ENCODE measurements at regions not wholly inside any gene's neighbourhood (a gene's known extent, or its start where the extent isn't known, plus 50 kb on each side); places are given as distances from the start of the nearest gene placed in this dataset.

DNA sequence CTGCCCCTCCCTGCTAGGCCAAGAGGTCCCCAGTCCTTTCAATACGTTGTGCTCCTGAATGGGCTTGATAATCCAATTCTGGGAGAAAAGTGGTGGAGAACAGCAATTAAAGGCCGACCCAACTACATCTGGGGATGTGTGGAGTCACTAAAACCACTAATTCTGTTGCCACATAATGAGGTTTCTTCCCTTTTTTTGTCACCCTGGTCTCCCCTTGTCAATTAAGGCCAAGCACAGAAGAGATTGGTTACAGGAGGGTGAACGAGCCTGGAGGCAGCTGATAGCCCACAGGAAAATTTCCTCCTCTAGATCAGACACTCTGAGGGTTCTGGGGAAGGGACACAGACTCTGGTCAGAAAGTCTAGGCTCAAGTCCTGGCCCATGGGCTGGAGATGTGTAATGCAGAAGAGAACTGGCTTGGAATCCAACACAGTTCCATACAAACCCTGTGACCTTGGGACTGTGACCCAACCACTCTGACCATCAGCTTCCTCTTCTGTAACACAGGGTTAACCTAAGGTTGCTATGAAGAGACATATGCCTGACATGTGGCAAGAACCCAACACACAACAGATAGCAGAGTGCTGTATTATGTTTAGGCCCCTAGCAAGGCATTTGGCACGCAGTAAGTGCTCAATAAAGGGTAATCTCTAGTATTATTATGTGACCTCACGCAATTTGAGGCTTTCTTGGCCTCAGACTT, 146.4 kb downstream of the CHST1 start:
- no peak for DNase-seq
- H3K27me3 Mint-ChIP-seq (ENCODE audit: low read depth in 3 of 3), result peaks cover 0 to 3% (median 2%) of the 10 kb centered on the region in 3 donors
- H3K36me3 Mint-ChIP-seq, result no peaks in the 10 kb centered on the region
- no peak overlapping the region for H3K27ac Mint-ChIP-seq
- H3K4me1 Mint-ChIP-seq, result no peaks in the 10 kb centered on the region
- H3K4me3 Mint-ChIP-seq, result no peak overlapping the region
- H3K9me3 Mint-ChIP-seq, result no peaks in the 10 kb centered on the region

- H3K27me3 Mint-ChIP-seq (ENCODE audit: low read depth in 3 of 3), result peaks cover 0 to 3% (median 2%) of the 10 kb centered on the region in 3 donors
- H3K9me3 Mint-ChIP-seq, result no peaks in the 10 kb centered on the region
- H3K4me3 Mint-ChIP-seq, result no peak overlapping the region
- H3K4me1 Mint-ChIP-seq, result no peaks in the 10 kb centered on the region
- H3K27ac Mint-ChIP-seq, result no peak overlapping the region
- no peaks in the 10 kb centered on the region for H3K36me3 Mint-ChIP-seq
- no peak for DNase-seq
Measured at GRCh38 chr11:45518141-45518832, 147.1 kb downstream of the CHST1 start.

DNA sequence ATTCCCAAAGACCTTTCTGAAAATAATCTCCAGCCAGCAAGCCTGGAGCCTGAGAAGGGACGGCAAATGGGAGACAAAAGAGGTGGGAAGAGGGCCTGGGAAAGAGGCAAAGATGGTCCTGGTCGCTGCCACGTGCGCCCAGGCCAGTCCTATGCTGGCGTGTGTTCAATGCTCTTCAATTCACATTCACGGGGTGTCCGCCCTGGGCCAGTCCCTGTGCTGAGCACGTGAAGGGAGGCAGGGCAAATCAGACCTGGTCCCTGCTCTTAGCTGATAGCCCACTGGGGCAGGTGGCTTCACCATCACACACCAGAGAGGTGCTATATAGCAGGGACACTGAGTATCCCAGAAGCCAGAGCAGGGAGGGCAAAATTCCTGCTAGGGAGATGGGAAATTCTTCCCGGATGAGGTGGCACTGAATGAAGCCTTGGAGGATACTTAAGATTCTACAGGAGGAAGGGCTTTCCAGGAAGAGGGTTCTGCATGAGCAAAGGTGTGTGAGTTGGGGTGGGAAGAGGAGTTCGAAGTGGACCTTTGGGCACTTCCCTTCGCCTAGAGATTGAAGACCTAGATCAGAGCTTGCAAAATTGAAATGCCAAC, 148.2 kb downstream of the CHST1 start:
- Mint-ChIP-seq H3K4me1 (no peaks in the 10 kb centered on the region), H3K9me3 (no peaks in the 10 kb centered on the region), H3K36me3 (no peaks in the 10 kb centered on the region), H3K4me3 (no peak overlapping the region), H3K27me3 (ENCODE audit: low read depth in 3 of 3) (peaks cover 0 to 3% (median 2%) of the 10 kb centered on the region in 3 donors), H3K27ac (no peak overlapping the region)
- no peak for DNase-seq

DNA sequence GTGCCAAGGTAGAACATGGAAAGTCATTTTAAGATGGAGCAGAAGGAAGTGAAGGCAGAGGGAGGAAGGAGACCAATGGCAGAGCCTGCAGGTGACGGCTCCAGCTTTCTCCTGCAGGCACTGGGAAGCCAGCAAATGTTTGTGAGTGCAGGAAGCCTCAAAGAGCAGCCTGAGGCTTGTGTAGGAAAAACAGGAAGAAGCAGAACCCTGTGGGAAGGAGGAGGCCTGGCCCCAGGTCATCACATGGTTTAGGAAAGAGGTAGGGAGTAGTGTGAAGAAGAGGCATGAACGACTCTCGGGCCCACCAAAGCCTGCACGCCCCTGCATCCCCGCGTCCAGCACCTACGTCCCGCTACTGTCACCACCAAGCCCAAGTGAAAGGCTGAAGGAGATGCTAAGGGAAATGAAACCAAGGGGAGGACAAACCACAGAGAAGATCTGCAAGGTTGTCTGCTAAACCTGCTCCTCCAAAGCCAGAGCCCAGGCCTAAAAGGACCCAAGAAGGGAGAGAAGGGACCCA, 151.5 kb downstream of the CHST1 start:
- no peak overlapping the region for H3K4me3 Mint-ChIP-seq
- no peaks in the 10 kb centered on the region for H3K4me1 Mint-ChIP-seq
- H3K9me3 Mint-ChIP-seq, result no peaks in the 10 kb centered on the region
- peaks cover 3 to 5% (median 4%) of the 10 kb centered on the region in 3 donors for H3K27me3 Mint-ChIP-seq (ENCODE audit: low read depth in 3 of 3)
- H3K27ac Mint-ChIP-seq, result no peak overlapping the region
- DNase-seq, result no peak
- no peaks in the 10 kb centered on the region for H3K36me3 Mint-ChIP-seq

- no peak for DNase-seq
- no peak overlapping the region for H3K4me3 Mint-ChIP-seq
- peaks cover 3 to 6% (median 4%) of the 10 kb centered on the region in 3 donors for H3K27me3 Mint-ChIP-seq (ENCODE audit: low read depth in 3 of 3)
- no peak overlapping the region for H3K27ac Mint-ChIP-seq
- no peaks in the 10 kb centered on the region for H3K36me3 Mint-ChIP-seq
- H3K4me1 Mint-ChIP-seq, result no peaks in the 10 kb centered on the region
- H3K9me3 Mint-ChIP-seq, result no peaks in the 10 kb centered on the region
Measured at GRCh38 chr11:45512471-45513148, 152.8 kb downstream of the CHST1 start.

DNA sequence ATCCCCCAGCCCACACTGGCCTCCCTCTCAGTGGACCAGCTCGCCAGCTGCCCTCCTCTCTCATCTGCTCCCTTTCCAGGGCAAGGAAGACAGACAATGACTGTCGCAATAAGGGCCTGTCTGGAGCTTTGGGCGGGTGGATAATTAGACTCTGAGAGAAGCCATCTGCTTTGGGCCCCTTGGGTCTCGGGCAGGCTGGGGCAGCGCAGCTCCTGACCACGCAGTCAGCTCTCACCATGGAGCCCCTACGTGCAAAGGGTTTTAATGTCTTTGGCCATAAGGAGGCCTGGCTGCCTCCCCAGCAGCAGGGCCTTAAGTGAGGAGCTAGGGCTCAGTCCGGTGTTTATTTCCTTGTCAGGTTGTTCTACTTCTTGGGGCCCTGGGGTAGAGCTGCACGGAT, 153.9 kb downstream of the CHST1 start:
- DNase-seq, result no peak
- H3K4me3 Mint-ChIP-seq, result no peak overlapping the region
- H3K27ac Mint-ChIP-seq, result no peak overlapping the region
- H3K4me1 Mint-ChIP-seq, result no peaks in the 10 kb centered on the region
- no peaks in the 10 kb centered on the region for H3K36me3 Mint-ChIP-seq
- H3K27me3 Mint-ChIP-seq (ENCODE audit: low read depth in 3 of 3), result peaks cover 3 to 6% (median 4%) of the 10 kb centered on the region in 3 donors
- H3K9me3 Mint-ChIP-seq, result no peaks in the 10 kb centered on the region

DNA sequence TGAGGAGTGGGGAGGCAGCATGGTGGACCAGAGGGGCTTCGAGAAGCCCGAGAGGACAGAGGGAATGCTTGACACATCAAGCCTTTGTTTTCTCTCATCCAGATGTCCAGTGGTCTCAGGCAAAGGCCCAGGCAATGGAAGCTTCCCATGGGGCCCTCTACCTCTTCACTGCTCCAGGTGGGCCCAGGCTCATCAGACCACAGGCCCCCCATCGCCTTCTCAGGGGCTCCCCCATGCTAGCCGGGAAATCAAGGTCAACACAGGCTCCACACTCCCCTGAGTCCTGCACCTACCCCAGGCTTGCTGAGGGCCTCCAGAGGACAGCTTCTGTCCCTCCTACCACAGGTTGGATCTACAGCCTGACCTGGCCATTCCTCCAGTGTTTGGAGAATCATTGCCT, 157.5 kb downstream of the CHST1 start:
- H3K4me3 Mint-ChIP-seq, result no peak overlapping the region
- no peak for DNase-seq
- H3K36me3 Mint-ChIP-seq, result no peaks in the 10 kb centered on the region

GRCh38 chr11:45503311-45503710, 162.1 kb downstream of the CHST1 start:
- Mint-ChIP-seq H3K27me3 (ENCODE audit: low read depth in 3 of 3) (peaks cover 0 to 6% (median 3%) of the 10 kb centered on the region in 3 donors), H3K36me3 (no peaks in the 10 kb centered on the region), H3K4me3 (no peak overlapping the region), H3K27ac (no peak overlapping the region), H3K4me1 (no peaks in the 10 kb centered on the region), H3K9me3 (peaks cover 0 to 2% (median 0%) of the 10 kb centered on the region in 6 donors)
- DNase-seq, result no peak

More for the DNA sequence above, 157.5 kb downstream of the CHST1 start:
- Mint-ChIP-seq H3K9me3 (peaks cover 0 to 2% (median 0%) of the 10 kb centered on the region in 6 donors), H3K27me3 (ENCODE audit: low read depth in 3 of 3) (peaks cover 3 to 6% (median 6%) of the 10 kb centered on the region in 3 donors), H3K4me1 (no peaks in the 10 kb centered on the region), H3K27ac (no peak overlapping the region)

- H3K4me1 Mint-ChIP-seq, result no peaks in the 10 kb centered on the region
- no peak for DNase-seq
- no peaks in the 10 kb centered on the region for H3K36me3 Mint-ChIP-seq
- no peak overlapping the region for H3K27ac Mint-ChIP-seq
- H3K27me3 Mint-ChIP-seq (ENCODE audit: low read depth in 3 of 3), result peaks cover 0 to 6% (median 3%) of the 10 kb centered on the region in 3 donors
- H3K9me3 Mint-ChIP-seq, result peaks cover 0 to 6% (median under 1%) of the 10 kb centered on the region in 6 donors
- no peak overlapping the region for H3K4me3 Mint-ChIP-seq
Measured at GRCh38 chr11:45502226-45502545, 163.2 kb downstream of the CHST1 start.

GRCh38 chr11:45501392-45502225, 163.8 kb downstream of the CHST1 start:
- no peaks in the 10 kb centered on the region for H3K36me3 Mint-ChIP-seq
- DNase-seq, result no peak
- peaks cover 0 to 6% (median 3%) of the 10 kb centered on the region in 3 donors for H3K27me3 Mint-ChIP-seq (ENCODE audit: low read depth in 3 of 3)
- no peaks in the 10 kb centered on the region for H3K4me1 Mint-ChIP-seq
- no peak overlapping the region for H3K4me3 Mint-ChIP-seq
- peaks cover 0 to 6% (median under 1%) of the 10 kb centered on the region in 6 donors for H3K9me3 Mint-ChIP-seq
- H3K27ac Mint-ChIP-seq, result no peak overlapping the region

DNA sequence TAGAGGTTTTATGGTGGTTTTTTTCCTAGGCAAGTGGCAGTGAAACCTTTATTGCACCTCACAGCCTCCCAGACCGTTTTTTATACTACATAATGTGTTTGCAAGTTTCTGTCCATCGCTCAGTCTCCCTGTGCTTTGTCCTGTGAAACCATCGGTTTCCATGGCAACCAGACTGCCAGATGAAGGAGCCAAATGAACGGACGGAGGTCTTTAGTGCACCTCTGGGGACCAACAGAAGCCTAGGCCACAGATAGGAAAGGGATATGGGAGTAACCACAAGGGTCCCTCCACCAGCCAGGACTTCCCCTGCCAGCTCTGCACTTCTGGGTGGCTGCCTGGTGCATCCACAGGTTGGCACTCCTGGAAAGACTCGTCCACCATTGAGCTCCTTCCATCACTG, 165.0 kb downstream of the CHST1 start:
- no peak for DNase-seq
- no peaks in the 10 kb centered on the region for H3K36me3 Mint-ChIP-seq
- H3K4me3 Mint-ChIP-seq, result no peak overlapping the region
- peaks cover 0 to 6% (median 3%) of the 10 kb centered on the region in 3 donors for H3K27me3 Mint-ChIP-seq (ENCODE audit: low read depth in 3 of 3)
- H3K27ac Mint-ChIP-seq, result no peak overlapping the region
- no peaks in the 10 kb centered on the region for H3K4me1 Mint-ChIP-seq
- H3K9me3 Mint-ChIP-seq, result peaks cover 0 to 6% (median 0%) of the 10 kb centered on the region in 6 donors

DNA sequence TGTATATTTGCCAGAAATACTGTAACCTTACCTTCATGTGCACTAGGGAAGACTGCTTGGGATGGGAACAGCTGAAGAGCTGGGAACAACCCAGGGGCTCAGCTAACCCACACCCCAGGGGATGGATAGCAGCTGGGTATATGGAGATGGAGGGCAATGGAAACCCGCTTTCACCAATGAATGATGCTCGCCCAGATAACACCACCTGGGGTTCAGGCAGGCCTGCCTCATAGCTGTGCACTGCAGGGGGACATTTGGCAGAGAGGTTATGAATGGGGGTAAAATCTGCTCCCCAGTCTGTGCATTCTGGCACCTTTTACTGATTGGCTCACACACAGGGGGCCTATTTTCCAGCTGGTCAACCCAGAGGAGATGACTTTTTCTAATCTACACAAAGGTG, 170.7 kb downstream of the CHST1 start:
- no peak overlapping the region for H3K4me3 Mint-ChIP-seq
- no peak for DNase-seq
- peaks cover 3 to 6% (median 3%) of the 10 kb centered on the region in 3 donors for H3K27me3 Mint-ChIP-seq (ENCODE audit: low read depth in 3 of 3)
- no peaks in the 10 kb centered on the region for H3K4me1 Mint-ChIP-seq
- no peak overlapping the region for H3K27ac Mint-ChIP-seq
- H3K36me3 Mint-ChIP-seq, result no peaks in the 10 kb centered on the region
- H3K9me3 Mint-ChIP-seq, result peaks cover 0 to 6% (median 0%) of the 10 kb centered on the region in 6 donors

DNA sequence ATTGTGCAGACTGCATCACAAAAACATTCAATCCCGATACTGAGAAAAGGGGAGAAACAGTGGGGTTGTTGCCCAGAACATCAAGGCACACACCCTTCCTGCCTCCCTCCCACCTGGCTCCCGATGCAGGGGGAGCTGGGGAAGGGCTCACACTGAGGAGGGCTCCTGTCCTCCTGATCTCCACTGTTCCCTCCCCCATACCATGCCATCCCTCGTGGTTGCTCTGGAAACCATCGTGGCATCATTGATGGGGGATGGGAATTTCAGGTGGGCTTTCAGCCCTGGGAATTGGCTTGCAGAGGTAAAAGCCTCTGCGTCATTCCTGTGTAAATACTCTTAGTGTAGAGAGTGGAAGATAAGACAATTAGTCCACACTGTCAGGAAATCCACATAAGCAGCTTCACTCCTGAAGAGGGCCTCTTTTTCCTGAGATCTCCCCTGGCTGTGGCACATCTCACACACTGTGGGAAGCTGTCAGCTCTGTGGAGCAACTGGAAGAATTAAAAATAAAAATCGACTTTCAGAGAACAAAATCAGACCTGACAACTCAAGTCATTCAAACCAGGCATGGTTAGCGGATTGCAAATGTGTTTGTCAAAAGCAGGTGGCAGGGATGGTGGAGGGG, 176.0 kb downstream of the CHST1 start:
- no peaks in the 10 kb centered on the region for H3K36me3 Mint-ChIP-seq
- no peak overlapping the region for H3K27ac Mint-ChIP-seq
- no peaks in the 10 kb centered on the region for H3K4me1 Mint-ChIP-seq
- H3K4me3 Mint-ChIP-seq, result no peak overlapping the region
- H3K9me3 Mint-ChIP-seq, result no peaks in the 10 kb centered on the region
- peaks cover 0 to 10% (median 8%) of the 10 kb centered on the region in 3 donors for H3K27me3 Mint-ChIP-seq (ENCODE audit: low read depth in 3 of 3)
- DNase-seq, result no peak

Data from immature natural killer cell (primary cell).